Eye (tissue), 1 donor: ENCODE measurements at regions not wholly inside any gene's neighbourhood (a gene's known extent, or its start where the extent isn't known, plus 50 kb on each side); places are given as distances from the start of the nearest gene placed in this dataset.
A peak's percentile ranks its signal among the peaks of the same experiment; 100 is the strongest.
"Not testable (repeated sequence)": the region's sequence is repeated elsewhere in the genome, so short reads cannot be mapped to it uniquely, and the experiment has no call there.

Experiments used
- DNase-seq: peaks from one replicate; pipeline ENCODE4 v3.0.0-alpha.2; 2015

DNA sequence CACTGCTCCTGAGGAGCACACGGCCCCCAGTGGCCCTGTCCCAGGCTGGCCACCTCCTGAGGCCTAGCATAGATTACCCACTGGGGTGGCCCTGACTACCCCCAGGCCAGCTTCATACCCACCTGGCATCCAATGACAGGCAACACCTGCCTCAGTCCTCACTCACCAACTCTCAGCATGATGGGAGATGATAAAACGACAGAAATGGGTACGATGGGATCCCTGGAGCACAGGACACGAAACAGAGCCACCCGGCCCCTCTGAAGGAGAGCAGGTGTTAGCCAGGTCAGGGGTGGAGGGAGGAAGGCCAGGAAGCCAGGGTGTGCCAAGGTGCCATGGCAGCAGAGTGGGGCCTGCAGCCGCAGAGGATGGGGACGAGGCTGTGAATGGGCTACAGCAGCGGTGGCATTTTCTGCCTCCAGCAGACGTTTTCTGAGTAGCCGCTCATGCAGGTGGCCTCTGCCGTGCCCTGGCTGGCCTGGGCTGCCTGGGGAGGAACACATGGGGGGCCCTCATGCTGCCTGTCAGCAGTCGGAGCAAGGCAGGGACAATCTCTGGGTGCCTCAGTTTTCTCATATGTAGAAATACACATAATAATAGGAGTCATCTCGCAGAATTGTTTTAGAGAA is 50.2 kb upstream of the FGF3 start:
- DNase-seq, result no peak

DNA sequence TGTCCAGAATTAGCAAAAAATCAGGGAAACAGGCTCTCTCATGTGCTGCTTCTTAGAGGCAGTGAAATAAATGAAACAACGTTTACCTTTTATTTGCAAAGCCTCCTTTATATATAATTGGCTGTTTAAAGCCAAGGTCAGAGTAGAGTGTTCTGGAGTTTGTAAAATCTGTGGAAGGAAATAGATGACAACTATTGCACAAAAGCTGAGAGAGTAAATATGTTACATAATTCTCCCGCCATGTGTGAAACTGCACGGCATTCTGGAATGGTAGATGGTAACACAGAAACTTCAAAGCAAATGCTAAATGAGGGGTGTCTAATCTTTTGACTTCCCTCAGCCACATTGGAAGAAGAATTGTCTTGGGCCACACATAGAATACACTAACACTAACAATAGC is 51.5 kb upstream of the FGF3 start:
- DNase-seq, result no peak

DNA sequence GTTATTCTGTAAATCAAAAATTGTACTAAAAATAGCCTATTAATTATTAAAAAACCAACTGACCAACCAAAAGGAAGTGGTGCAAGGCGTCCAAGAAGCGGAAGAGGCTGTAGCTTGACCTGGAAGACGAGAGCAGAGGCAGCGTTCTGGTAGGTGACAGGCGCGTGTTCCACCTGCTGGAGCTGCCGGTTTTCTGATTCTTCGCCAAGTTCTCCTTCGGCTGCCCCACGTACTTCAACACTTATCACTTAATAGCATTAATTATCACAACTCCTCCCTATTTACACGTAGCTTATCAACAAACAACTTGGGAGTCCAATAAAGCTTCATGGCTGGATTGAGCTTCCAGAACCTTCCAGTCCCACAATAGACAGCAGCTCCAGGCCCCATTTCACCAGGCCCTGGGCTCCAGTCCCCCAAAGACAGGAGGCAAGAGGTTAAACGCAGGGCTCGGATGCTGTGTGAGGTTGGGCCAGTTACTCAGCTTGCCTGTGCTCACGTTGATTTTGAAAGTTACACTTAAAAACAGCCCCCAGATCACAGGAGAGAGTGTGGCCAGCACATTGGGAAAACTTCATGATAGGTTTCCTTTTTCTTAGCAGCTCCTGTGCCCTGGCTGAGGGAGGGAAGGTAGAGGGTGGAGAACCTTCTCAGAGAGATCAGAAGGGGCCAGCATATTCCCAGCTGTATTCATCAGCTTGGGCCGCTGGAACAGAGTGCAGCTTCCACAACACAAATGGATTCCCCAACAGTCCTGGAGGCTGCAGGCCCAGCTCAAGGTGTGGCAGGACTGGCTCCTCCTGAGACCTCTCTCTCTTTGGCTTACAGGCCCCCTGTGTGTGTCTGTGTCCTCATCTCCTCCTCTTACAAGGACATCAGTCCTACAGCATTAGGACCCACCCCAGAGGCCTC is 54.2 kb upstream of the FGF3 start:
- no peak for DNase-seq

- no peak for DNase-seq
Measured at GRCh38 chr11:69874178-69874983, 55.2 kb upstream of the FGF3 start.

DNA sequence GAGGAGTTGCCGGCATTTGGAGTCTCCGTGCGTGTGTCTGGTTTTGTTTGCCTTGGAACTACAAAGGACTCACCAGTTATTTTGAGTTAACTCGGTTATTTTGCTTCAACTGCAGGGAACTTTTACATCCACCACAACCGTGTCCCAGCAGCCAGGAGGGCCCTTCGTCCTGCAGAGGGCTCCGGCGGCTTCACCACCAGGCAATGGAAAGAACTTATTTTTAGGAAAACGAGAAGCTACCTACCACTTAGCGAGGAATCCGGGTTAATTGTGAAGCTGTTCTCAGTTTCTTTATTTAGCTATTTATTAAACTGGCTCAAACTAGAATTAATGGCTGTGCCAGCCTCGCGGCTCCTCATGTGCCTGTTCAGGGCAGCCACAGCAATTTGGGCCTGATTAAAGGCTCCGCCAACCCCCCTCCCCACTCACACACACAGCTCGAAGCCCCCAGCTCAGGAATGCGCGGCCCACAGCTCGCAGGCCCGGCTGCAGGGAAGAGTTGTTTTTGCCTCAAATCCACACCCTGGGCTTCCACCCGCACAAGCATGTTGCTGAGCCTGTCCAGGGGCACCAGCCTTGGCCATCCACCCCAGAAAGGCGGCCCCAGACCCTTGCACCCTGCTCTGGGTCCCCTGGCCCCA is 55.9 kb upstream of the FGF3 start:
- peak; percentile 68 for DNase-seq

- DNase-seq, result no peak
Measured at GRCh38 chr11:69876013-69876412, 56.8 kb upstream of the FGF3 start.

DNA sequence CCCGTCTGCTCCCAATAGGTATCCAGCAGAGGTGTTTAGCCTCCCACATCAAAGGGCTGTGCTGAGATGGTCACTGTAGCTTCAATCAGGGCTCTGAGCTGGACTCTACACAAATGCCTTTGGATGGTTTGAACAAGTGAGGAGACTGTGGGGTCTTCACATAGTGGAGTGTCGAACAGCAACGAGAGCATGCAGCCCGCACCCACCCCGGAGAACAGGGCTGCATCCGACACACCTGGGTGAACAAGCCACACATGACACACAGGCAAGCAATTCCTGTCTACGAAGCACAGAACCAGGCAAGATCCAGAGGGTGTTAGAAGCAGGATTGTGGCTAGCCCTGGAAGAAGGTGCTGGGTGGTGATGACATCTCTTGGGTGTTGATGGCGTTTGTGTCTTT is 58.0 kb upstream of the FGF3 start:
- no peak for DNase-seq

DNA sequence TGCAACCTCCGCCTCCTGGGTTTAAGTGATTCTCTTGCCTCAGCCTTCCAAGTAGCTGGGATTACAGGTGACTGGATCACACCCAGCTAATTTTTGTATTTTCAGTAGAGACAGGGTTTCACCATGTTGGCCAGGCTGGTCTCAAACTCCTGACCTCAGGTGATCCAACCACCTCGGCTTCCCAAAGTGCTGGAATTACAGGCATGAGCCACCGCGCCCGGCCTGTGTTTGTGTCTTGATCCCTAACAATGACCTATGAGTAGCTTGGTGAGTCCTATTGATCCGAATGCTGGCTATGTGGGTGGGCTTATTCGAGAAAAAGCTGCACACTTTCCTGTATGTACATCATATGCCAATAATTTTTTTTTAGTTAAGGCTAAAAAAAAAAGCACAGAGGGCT is 58.5 kb upstream of the FGF3 start:
- not testable (repeated sequence) for DNase-seq

- DNase-seq, result no peak
Measured at GRCh38 chr11:69878144-69878883, 59.1 kb upstream of the FGF3 start.

GRCh38 chr11:69878927-69879728 is 59.9 kb upstream of the FGF3 start:
- no peak for DNase-seq

DNA sequence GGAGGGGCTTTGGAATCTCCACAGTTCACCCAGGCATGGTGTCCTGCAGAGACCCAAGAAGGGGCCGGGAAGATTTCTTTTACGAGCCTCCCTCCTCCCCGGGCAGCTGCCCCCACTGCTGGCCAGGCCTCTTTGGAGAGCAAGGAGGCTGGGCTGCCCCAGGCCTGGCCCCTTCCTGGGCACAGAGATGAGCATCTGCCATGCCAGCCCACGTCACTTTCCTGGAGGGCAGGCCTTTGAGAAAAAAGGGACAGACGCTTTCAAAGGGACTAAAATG is 60.5 kb upstream of the FGF3 start:
- DNase-seq, result no peak

GRCh38 chr11:69880041-69880825 is 61.0 kb upstream of the FGF3 start:
- DNase-seq, result no peak

DNA sequence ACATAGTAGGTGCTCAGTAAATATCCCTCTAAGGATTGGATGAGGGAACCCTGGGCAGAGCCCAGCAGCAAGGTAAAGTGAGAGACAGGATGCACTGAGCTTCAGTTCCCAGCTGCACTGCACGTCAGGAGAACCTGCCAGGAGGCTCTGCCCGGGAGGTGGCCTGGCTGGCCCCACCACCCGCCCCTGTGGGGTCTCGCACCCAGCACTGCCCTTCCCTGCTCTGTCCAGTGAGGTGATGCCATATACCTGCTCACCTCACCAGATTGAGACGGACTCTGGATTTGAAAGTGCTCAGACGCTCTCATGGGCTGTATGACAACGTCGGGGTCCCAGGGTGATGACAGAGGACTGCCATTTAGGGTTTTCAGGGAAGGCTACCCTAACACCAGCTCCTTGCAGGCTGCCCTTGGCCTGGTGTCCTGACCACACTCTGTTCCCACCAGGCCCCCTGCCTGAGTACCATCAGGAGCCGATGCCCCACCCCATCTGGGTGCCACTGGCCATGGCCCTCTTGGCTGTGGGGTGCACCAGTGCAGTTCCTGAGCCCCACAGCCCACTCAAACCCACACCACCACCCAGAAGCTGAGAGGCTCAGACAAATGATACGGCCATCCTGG is 61.7 kb upstream of the FGF3 start:
- no peak for DNase-seq

- DNase-seq, result peak; percentile 40
Measured at GRCh38 chr11:69881467-69882269, 62.5 kb upstream of the FGF3 start.

- DNase-seq, result no peak
Measured at GRCh38 chr11:69882270-69882608, 63.0 kb upstream of the FGF3 start.

DNA sequence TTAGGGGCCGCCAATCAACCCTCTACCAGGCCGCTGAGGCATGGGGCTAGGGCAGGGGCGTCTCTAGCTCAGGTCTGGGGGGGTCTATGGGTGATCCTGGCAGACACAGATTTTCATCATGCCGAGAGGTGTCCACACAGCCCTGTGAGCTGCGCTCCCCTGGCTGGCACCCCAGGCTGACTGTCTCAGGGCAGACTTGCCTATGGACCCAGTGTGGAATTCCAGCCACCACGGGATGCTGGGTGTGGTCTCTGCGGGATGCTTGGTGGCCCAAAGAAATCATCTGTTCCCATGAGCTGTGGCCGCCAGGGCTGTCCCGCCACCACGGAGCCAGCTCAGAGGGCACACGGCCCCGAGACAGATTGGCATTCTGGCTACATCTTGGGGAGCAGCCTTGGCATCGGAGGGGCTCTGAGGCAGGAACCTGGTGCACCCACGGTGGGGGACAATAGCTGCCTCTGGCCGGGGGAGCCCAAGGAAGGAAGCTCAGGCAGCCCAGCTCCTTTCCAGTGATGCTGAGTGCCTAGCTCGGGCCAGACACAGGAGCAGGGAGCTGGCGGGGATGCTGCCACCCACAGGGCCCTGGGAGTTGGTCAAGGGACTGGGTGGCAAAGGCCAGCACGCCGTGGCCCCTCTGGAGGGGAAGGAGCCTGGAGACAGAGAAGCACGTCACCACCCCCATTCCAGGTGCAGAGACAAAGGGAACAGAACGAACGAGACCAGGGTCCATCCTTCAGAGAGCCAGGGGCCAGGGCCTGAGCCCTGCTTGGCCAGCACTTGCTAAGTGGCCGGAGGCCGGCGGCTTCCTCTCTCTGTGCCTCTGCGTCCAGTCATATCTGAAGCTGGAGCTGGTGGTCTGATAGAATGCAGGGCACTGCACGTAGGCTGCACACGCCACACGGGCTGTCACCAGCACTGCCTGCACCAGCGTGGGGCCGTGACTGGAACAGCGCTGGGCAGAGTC is 64.4 kb upstream of the FGF3 start:
- no peak for DNase-seq

DNA sequence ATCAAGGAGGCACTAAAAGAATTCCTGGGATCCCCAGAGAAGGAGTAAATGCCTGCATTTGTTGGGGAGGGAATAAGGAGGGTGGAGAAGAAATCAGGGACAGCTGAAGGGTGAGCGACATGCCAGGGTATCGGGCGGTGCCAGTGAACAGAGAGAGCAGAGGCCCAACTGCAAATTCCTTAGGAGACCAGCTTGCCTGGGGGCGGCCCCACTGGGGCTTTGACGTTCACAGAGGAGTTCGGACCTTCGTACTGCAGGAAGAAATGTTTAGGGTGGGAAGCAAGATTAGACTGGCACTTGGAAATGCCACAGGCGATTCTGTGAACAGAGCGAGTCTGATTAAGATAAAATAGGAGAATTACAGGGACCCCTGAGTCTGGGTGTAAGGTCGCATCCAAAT is 65.1 kb upstream of the FGF3 start:
- DNase-seq, result no peak

- DNase-seq, result no peak
Measured at GRCh38 chr11:69884751-69885150, 65.5 kb upstream of the FGF3 start.
